ENCODE measurements at regions not wholly inside any gene's neighbourhood (a gene's known extent, or its start where the extent isn't known, plus 50 kb on each side); places are given as distances from the start of the nearest gene placed in this dataset.

- Histone ChIP-seq H3K9me1 (ENCODE audit: control insufficient read depth, insufficient read depth, low read length) (no peaks in the 10 kb centered on the region), H3K79me2 (ENCODE audit: control insufficient read depth, insufficient read depth, low read length) (no peaks in the 10 kb centered on the region), H4K20me1 (replicated peaks; ENCODE audit: control insufficient read depth, insufficient read depth, low read length) (no peaks in the 10 kb centered on the region), H2AFZ (ENCODE audit: low read depth, low read length) (no peak overlapping the region), H3K36me3 (ENCODE audit: control insufficient read depth, insufficient read depth, low read length) (no peaks in the 10 kb centered on the region), H3K4me2 (ENCODE audit: insufficient read depth, low read length) (no peak overlapping the region), H3K27me3 (ENCODE audit: control insufficient read depth in 2 of 2, insufficient read depth in 2 of 2, low read length in 2 of 2) (no peaks in the 10 kb centered on the region), H3K9ac (ENCODE audit: insufficient read depth in 1 of 2, low read depth in 2 of 2, low read length in 2 of 2) (no peak overlapping the region), H3K4me1 (replicated peaks in 1 of 2; ENCODE audit: control insufficient read depth in 2 of 2, insufficient read depth in 2 of 2, low read length in 2 of 2) (no peaks in the 10 kb centered on the region), H3K27ac (ENCODE audit: extremely low read depth, low read depth, low read length) (no peak overlapping the region), H3K4me3 (no peak overlapping the region), H3K9me3 (replicated peaks; ENCODE audit: control insufficient read depth, insufficient read depth, low read depth, low read length) (no peaks in the 10 kb centered on the region)
- no peak for FAIRE-seq
- 2% methylated on average over 6 of the region's 6 CpGs for WGBS (ENCODE audit: insufficient coverage, low coverage, missing lambda C conversion rate)
- in situ Hi-C loops (cut with MboI), result no loop called here
- POLR2A ChIA-PET, result no interaction called here
- TF ChIP-seq SRSF3 (IDR thresholded peaks at IDR 0.05; ENCODE audit: insufficient read depth, low read length) (no peak), ILF3 (IDR thresholded peaks at IDR 0.05; ENCODE audit: borderline replicate concordance) (no peak), RAD21 (CRISPR knock-in tag; conservative IDR thresholded peaks at IDR 0.05 in 1 of 2, IDR thresholded peaks at IDR 0.05 in 1 of 2) (peak; percentile 52 to 53), ZKSCAN1 (IDR thresholded peaks at IDR 0.05; ENCODE audit: low read depth, low read length) (peak; percentile 46; the same call in 1 of the 2 replicates), DEAF1 (CRISPR knock-in tag; IDR thresholded peaks at IDR 0.05) (0 out of 2 replicates have a peak, but pooled peaks have one; percentile 29), REST (IDR thresholded peaks at IDR 0.05; ENCODE audit: borderline replicate concordance) (peak; percentile 44; the same call in 1 of the 2 replicates), REST (CRISPR knock-in tag; IDR thresholded peaks at IDR 0.05; ENCODE audit: low read depth) (no peak), TAF1 (IDR thresholded peaks at IDR 0.05; ENCODE audit: control insufficient read depth, extremely low read depth, insufficient read depth, low read length, severe bottlenecking) (no peak)
- TF ChIP-seq, protein P1, sequence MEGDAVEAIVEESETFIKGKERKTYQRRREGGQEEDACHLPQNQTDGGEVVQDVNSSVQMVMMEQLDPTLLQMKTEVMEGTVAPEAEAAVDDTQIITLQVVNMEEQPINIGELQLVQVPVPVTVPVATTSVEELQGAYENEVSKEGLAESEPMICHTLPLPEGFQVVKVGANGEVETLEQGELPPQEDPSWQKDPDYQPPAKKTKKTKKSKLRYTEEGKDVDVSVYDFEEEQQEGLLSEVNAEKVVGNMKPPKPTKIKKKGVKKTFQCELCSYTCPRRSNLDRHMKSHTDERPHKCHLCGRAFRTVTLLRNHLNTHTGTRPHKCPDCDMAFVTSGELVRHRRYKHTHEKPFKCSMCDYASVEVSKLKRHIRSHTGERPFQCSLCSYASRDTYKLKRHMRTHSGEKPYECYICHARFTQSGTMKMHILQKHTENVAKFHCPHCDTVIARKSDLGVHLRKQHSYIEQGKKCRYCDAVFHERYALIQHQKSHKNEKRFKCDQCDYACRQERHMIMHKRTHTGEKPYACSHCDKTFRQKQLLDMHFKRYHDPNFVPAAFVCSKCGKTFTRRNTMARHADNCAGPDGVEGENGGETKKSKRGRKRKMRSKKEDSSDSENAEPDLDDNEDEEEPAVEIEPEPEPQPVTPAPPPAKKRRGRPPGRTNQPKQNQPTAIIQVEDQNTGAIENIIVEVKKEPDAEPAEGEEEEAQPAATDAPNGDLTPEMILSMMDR (IDR thresholded peaks at IDR 0.05 in 2 of 3, conservative IDR thresholded peaks at IDR 0.05 in 1 of 3; ENCODE audit: insufficient read depth in 2 of 3, low read depth in 1 of 3, low read length in 3 of 3), result peak; percentile 31 to 48 (median 40); a peak in 4 of 6 replicates
- DNase-seq (ENCODE audit: extremely low read depth in 1 of 4, low spot score in 3 of 4), result peak in 2 of 4 experiments; percentile 7 to 8
- intact Hi-C loops (cut with micrococcal nuclease), result loop anchor here (1.0 kb wide), 1 partner anchor 169 kb away; no protein-coding TSS in a partner anchor
- ATAC-seq, result peak; percentile 58; the same call in 2 of the 3 replicates
- no TSS peak for BruUV-seq (replicated peaks)
- CTCF ChIA-PET (ENCODE audit: low intra/inter-chr PET ratio), result interaction anchor here (0.5 to 1.8 kb wide), 3 partner anchors 168 to 433 kb away, joined by 3 to 11 read pairs (median 4); no protein-coding TSS in a partner anchor
These were observed 279.8 kb downstream of the UTP18 start for GRCh38 chr17:51540151-51540550.
